PC-9 (cell line): ENCODE measurements at regions not wholly inside any gene's neighbourhood (a gene's known extent, or its start where the extent isn't known, plus 50 kb on each side); places are given as distances from the start of the nearest gene placed in this dataset.

Experiments
- BruUV-seq: library from RNA; stranded (reverse); fragments of 400-500 nt; replicated peaks from 2 replicates; lab custom pipeline; 2021; lab: Mats Ljungman, UMichigan
- CTCF ChIA-PET: fragments of 300-600 bp; sonication (Branson Sonifier 250); formaldehyde crosslinking; loops from one replicate; lab custom pipeline; 2022; ENCODE audit warnings: antibody characterized with exemption; lab: Charles Lee
- POLR2A ChIA-PET: fragments of 300-600 bp; sonication (Branson Sonifier 250); formaldehyde crosslinking; loops from one replicate; lab custom pipeline; 2022; ENCODE audit warnings: antibody characterized with exemption; ENCODE audit not compliant: unreplicated experiment; lab: Charles Lee
- DNase-seq, 2 experiments: peaks; one replicate each; pipeline versions ENCODE4 v3.0.0 to v3.0.0-alpha.2; 2015 to 2022; ENCODE audit warnings: mixed read lengths in 1 of 2
- H2AFZ ChIP-seq: fragments of 200-600 bp; sonication (generic); 2 replicates; pipeline ENCODE4 v1.8.1; 2017; ENCODE audit warnings: antibody characterized with exemption
- H3F3A ChIP-seq: fragments of 200-600 bp; sonication (generic); 2 replicates; pipeline ENCODE4 v1.8.1; 2017; ENCODE audit warnings: antibody characterized with exemption, mild to moderate bottlenecking, low read depth; ENCODE audit not compliant: insufficient read depth
- H3K27ac ChIP-seq: fragments of 200-600 bp; sonication (generic); 2 replicates; pipeline ENCODE4 v1.6.1; 2016; ENCODE audit warnings: mixed run types
- H3K27me3 ChIP-seq: fragments of 200-600 bp; sonication (generic); 2 replicates; pipeline ENCODE4 v1.6.1; 2016; ENCODE audit warnings: low read depth, mixed run types; ENCODE audit not compliant: insufficient read depth
- H3K36me3 ChIP-seq: fragments of 200-600 bp; sonication (generic); 2 replicates; pipeline ENCODE4 v1.6.1; 2016; ENCODE audit warnings: low read depth, mixed run types
- H3K4me1 ChIP-seq: fragments of 200-600 bp; sonication (generic); replicated peaks from 2 replicates; pipeline ENCODE4 v1.6.1; 2016; ENCODE audit warnings: mixed run types; ENCODE audit not compliant: insufficient read depth
- H3K4me2 ChIP-seq: fragments of 200-600 bp; sonication (generic); 2 replicates; pipeline ENCODE4 v1.6.1; 2017; ENCODE audit warnings: mixed run types
- H3K4me3 ChIP-seq: fragments of 200-600 bp; sonication (generic); 2 replicates; pipeline ENCODE4 v1.6.1; 2016; ENCODE audit warnings: mixed run types
- H3K79me2 ChIP-seq: fragments of 200-600 bp; sonication (generic); 2 replicates; pipeline ENCODE4 v1.6.1; 2017; ENCODE audit warnings: low read depth, mixed run types
- H3K9me2 ChIP-seq: fragments of 200-600 bp; sonication (generic); 2 replicates; pipeline ENCODE4 v1.8.1; 2017; ENCODE audit warnings: mild to moderate bottlenecking; ENCODE audit not compliant: insufficient read depth
- H3K9me3 ChIP-seq: fragments of 200-600 bp; sonication (generic); 2 replicates; pipeline ENCODE4 v1.8.1; 2016; ENCODE audit warnings: low read depth; ENCODE audit not compliant: insufficient read depth
- H4K20me1 ChIP-seq: fragments of 200-600 bp; sonication (generic); 2 replicates; pipeline ENCODE4 v1.8.1; 2017; ENCODE audit not compliant: insufficient read depth
- CTCF ChIP-seq: fragments of 200-600 bp; sonication (generic); conservative IDR thresholded peaks from 2 replicates; pipeline ENCODE4 v1.6.1; 2017; ENCODE audit warnings: mixed run types, antibody characterized with exemption, mild to moderate bottlenecking, moderate library complexity
- EZH2 ChIP-seq: fragments of 200-600 bp; sonication (generic); IDR thresholded peaks from 2 replicates; pipeline ENCODE4 v1.8.0; 2017; ENCODE audit warnings: antibody characterized with exemption, low read depth
- intact Hi-C: fragments of 100-400 bp; cut with micrococcal nuclease; formaldehyde crosslinking; loops from one replicate; pipeline ENCODE4 v1.10.0; 2022; ENCODE audit not compliant: unreplicated experiment

- intact Hi-C loops: no loop called here
- no TSS peak for BruUV-seq
- DNase-seq: peak in 1 of 2 experiments; percentile 65
- no peaks in the 10 kb centered on the region; the same call in 1 of the 2 replicates for H3K9me2 ChIP-seq
- H3K4me3 ChIP-seq: no peak overlapping the region
- no peak overlapping the region for H3K4me2 ChIP-seq
- peaks cover 12% of the 10 kb centered on the region for H3K4me1 ChIP-seq
- no peaks in the 10 kb centered on the region for H3F3A ChIP-seq
- H3K79me2 ChIP-seq: no peaks in the 10 kb centered on the region
- H2AFZ ChIP-seq: no peak overlapping the region
- H3K36me3 ChIP-seq: no peaks in the 10 kb centered on the region
- CTCF ChIA-PET: no interaction called here
- no peaks in the 10 kb centered on the region for H3K27me3 ChIP-seq
- H3K27ac ChIP-seq: no peak overlapping the region
- H3K9me3 ChIP-seq: no peaks in the 10 kb centered on the region
- TF ChIP-seq EZH2 (no peak), CTCF (no peak)
- no peaks in the 10 kb centered on the region for H4K20me1 ChIP-seq
- POLR2A ChIA-PET: no interaction called here
These were observed 97.3 kb upstream of the SPRY1 start for GRCh38 chr4:123299212-123299691.

- H3K27ac ChIP-seq: no peak overlapping the region
- TF ChIP-seq EZH2: no peak
- no peak for TF ChIP-seq CTCF
- POLR2A ChIA-PET: no interaction called here
- no peak overlapping the region for H3K4me3 ChIP-seq
- no peaks in the 10 kb centered on the region for H3K36me3 ChIP-seq
- peaks cover 12% of the 10 kb centered on the region for H3K4me1 ChIP-seq
- H3K9me2 ChIP-seq: no peaks in the 10 kb centered on the region; the same call in 1 of the 2 replicates
- intact Hi-C loops: no loop called here
- no peaks in the 10 kb centered on the region for H3K79me2 ChIP-seq
- no peak overlapping the region for H3K4me2 ChIP-seq
- no peak overlapping the region for H2AFZ ChIP-seq
- no TSS peak for BruUV-seq
- H4K20me1 ChIP-seq: no peaks in the 10 kb centered on the region
- CTCF ChIA-PET: no interaction called here
- no peaks in the 10 kb centered on the region for H3F3A ChIP-seq
- H3K27me3 ChIP-seq: no peaks in the 10 kb centered on the region
- DNase-seq: no peak
- no peaks in the 10 kb centered on the region for H3K9me3 ChIP-seq
These were observed 96.2 kb upstream of the SPRY1 start for GRCh38 chr4:123300222-123301039.

GRCh38 chr4:123301923-123302322, 94.7 kb upstream of the SPRY1 start:
- H3K4me3 ChIP-seq: no peak overlapping the region
- CTCF ChIA-PET: interaction anchor here (0.5 kb wide), 1 partner anchor 124 kb away, joined by 4 read pairs; no protein-coding TSS in a partner anchor
- no peak for TF ChIP-seq EZH2
- no peak for TF ChIP-seq CTCF

More at GRCh38 chr4:123301923-123302322, 94.7 kb upstream of the SPRY1 start:
- H3K27ac ChIP-seq: no peak overlapping the region
- no peak overlapping the region for H2AFZ ChIP-seq
- intact Hi-C loops: no loop called here
- H3K36me3 ChIP-seq: no peaks in the 10 kb centered on the region
- no peaks in the 10 kb centered on the region for H4K20me1 ChIP-seq
- no peaks in the 10 kb centered on the region for H3K79me2 ChIP-seq
- H3K4me2 ChIP-seq: no peak overlapping the region
- POLR2A ChIA-PET: no interaction called here
- no peaks in the 10 kb centered on the region; the same call in 1 of the 2 replicates for H3K9me2 ChIP-seq
- BruUV-seq: no TSS peak
- H3F3A ChIP-seq: no peaks in the 10 kb centered on the region
- H3K4me1 ChIP-seq: peaks cover 12% of the 10 kb centered on the region
- H3K9me3 ChIP-seq: no peaks in the 10 kb centered on the region
- no peak for DNase-seq
- no peaks in the 10 kb centered on the region for H3K27me3 ChIP-seq
